Left lung (tissue), 4 donors: ENCODE measurements at regions not wholly inside any gene's neighbourhood (a gene's known extent, or its start where the extent isn't known, plus 50 kb on each side); places are given as distances from the start of the nearest gene placed in this dataset.

Source experiments
- ATAC-seq: fragments of 200-7000 bp; cut with Tn5 transposase; one replicate; pipeline ENCODE4 v1.9.1; 2020; ENCODE audit warnings: moderate library complexity
- DNase-seq, 4 donors: peaks; one replicate each; pipeline ENCODE4 v3.0.0-alpha.2; 2013 to 2020
- H3K27ac ChIP-seq, 2 donors: fragments of 200-600 bp; sonication (generic) in 1 of 2; one replicate each; pipeline versions ENCODE4 v1.5.0 to v1.8.0; 2020 to 2021
- H3K27me3 ChIP-seq, 2 donors: fragments of 200-600 bp; sonication (generic) in 1 of 2; one replicate each; pipeline versions ENCODE4 v1.5.0 to v1.8.0; 2020 to 2021
- H3K36me3 ChIP-seq, 2 donors: fragments of 200-600 bp; sonication (generic) in 1 of 2; one replicate each; pipeline versions ENCODE4 v1.5.0 to v1.8.0; 2020 to 2021
- H3K4me1 ChIP-seq, 2 donors: fragments of 200-600 bp; one replicate each; pipeline ENCODE4 v1.8.0; 2021
- H3K4me3 ChIP-seq, 2 donors: fragments of 200-600 bp; sonication (generic) in 1 of 2; one replicate each; pipeline versions ENCODE4 v1.5.0 to v1.8.0; 2020 to 2021; ENCODE audit warnings: mild to moderate bottlenecking in 1 of 2
- H3K9me3 ChIP-seq, 2 donors: fragments of 200-600 bp; sonication (generic) in 1 of 2; one replicate each; pipeline versions ENCODE4 v1.5.0 to v1.8.0; 2020 to 2021
- intact Hi-C, 2 donors: fragments of 100-400 bp; cut with DNase I; formaldehyde crosslinking; loops; one replicate each; pipeline versions ENCODE4 v1.11.2 to v1.14.2; 2022
- TF ChIP-seq, protein P1 (sequence below), 2 donors: fragments of 200-600 bp; sonication (generic) in 1 of 2; IDR thresholded peaks; one replicate each; pipeline versions ENCODE4 v1.5.0 to v1.8.0; 2021; ENCODE audit warnings: antibody characterized with exemption in 2 of 2
- donor health status: DM: no; HTN: yes; CAD: no.
- donor health status: DM: no; HTN: no; CAD: no.

DNA sequence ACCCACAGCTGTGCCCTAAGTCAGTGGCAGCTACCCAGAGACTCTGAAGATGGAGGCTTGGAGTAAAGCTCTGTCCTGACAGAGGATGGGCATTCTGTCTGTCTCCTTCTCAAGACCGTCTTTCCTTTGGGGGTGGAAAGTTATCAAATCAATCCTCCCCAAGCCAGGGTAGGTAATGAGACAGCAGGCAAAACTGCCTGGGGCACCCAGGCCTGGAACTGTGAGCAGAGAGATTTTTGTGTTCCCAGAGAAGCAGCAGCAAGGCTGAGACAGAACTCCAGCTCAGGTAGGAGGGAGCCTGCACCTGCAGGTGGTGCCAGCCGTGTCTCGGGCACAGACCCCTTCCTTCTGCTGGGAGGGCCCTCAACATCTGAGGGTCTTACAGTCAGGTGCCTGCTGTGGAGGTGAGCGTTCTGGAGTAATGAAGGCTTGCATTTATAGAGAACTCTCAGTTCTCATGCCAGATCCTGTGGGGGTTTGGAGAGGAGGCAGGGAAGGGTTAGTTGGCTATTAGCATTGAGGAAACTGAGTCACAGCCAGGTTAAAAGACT, 95.6 kb downstream of the RIPK4 start:
- TF ChIP-seq, protein P1, sequence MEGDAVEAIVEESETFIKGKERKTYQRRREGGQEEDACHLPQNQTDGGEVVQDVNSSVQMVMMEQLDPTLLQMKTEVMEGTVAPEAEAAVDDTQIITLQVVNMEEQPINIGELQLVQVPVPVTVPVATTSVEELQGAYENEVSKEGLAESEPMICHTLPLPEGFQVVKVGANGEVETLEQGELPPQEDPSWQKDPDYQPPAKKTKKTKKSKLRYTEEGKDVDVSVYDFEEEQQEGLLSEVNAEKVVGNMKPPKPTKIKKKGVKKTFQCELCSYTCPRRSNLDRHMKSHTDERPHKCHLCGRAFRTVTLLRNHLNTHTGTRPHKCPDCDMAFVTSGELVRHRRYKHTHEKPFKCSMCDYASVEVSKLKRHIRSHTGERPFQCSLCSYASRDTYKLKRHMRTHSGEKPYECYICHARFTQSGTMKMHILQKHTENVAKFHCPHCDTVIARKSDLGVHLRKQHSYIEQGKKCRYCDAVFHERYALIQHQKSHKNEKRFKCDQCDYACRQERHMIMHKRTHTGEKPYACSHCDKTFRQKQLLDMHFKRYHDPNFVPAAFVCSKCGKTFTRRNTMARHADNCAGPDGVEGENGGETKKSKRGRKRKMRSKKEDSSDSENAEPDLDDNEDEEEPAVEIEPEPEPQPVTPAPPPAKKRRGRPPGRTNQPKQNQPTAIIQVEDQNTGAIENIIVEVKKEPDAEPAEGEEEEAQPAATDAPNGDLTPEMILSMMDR (IDR thresholded peaks at IDR 0.05): no peak
- intact Hi-C loops: no loop called here
- Histone ChIP-seq H3K27me3 (no peaks in the 10 kb centered on the region), H3K36me3 (no peaks in the 10 kb centered on the region), H3K4me1 (no peaks in the 10 kb centered on the region), H3K9me3 (no peaks in the 10 kb centered on the region), H3K27ac (no peak overlapping the region), H3K4me3 (no peak overlapping the region)
- DNase-seq (no peak), ATAC-seq (no peak)

DNA sequence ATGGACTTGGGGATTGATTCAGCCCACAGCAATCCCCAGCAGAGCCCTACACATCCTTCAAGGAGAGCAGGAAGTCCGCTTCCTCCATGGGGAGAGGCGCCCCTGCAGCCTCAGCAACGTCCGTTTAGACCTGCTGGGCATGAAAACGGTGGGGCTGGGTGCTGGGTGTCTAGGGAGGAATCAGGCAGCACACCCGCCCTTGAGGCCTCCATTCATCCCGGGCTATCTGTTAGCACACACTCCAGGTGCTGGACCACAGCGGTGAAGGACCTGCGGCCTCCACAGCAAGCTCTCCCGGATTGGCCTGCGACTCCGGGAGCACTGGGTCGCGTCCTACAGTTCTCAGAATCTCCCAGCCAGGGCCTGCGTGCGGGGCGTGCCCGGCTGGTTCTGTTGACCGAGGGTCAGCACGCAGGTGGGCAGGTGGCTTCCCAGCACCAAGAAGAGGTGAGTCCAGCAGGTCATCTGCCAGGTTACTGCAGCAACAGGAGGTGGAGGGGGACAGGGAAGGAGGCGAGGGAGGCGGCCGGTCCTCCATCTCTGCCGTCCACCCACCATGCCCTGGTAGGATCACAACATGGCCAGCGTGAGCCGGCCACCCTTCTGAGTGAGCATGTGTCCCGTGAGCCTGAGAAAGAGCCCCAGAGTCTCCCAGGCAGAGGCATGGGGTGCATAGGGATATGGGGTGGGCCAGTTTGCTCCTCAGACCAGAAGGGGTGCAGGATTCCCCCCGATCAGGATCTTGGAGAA, 96.6 kb downstream of the RIPK4 start:
- DNase-seq (no peak), ATAC-seq (no peak)
- Histone ChIP-seq H3K27ac (no peak overlapping the region), H3K9me3 (no peaks in the 10 kb centered on the region), H3K4me3 (no peak overlapping the region), H3K36me3 (no peaks in the 10 kb centered on the region), H3K4me1 (no peaks in the 10 kb centered on the region), H3K27me3 (peaks cover 0 to 4% of the 10 kb centered on the region in 2 donors)
- intact Hi-C loops: no loop called here
- TF ChIP-seq, protein P1 (IDR thresholded peaks at IDR 0.05): no peak

DNA sequence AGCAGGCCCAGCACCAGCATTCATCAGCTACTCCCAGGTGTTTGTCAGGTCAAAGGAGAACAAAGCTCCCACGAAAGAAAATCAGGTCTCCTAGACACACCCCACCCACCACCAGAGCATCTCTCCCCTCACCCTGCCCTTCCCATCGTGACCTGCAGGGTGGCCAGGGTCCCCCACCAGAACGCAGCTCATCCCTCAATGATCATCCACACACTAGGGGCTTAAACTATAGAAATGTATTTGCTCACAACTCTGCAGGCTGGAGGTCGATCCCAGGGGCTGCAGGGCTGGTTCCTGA, 97.4 kb downstream of the RIPK4 start:
- intact Hi-C loops: no loop called here
- Histone ChIP-seq H3K27ac (no peak overlapping the region), H3K27me3 (peaks cover 0 to 4% of the 10 kb centered on the region in 2 donors), H3K36me3 (no peaks in the 10 kb centered on the region), H3K4me3 (no peak overlapping the region), H3K9me3 (no peaks in the 10 kb centered on the region), H3K4me1 (peaks cover 0 to 2% of the 10 kb centered on the region in 2 donors)
- DNase-seq (no peak), ATAC-seq (no peak)
- TF ChIP-seq, protein P1 (IDR thresholded peaks at IDR 0.05): no peak

DNA sequence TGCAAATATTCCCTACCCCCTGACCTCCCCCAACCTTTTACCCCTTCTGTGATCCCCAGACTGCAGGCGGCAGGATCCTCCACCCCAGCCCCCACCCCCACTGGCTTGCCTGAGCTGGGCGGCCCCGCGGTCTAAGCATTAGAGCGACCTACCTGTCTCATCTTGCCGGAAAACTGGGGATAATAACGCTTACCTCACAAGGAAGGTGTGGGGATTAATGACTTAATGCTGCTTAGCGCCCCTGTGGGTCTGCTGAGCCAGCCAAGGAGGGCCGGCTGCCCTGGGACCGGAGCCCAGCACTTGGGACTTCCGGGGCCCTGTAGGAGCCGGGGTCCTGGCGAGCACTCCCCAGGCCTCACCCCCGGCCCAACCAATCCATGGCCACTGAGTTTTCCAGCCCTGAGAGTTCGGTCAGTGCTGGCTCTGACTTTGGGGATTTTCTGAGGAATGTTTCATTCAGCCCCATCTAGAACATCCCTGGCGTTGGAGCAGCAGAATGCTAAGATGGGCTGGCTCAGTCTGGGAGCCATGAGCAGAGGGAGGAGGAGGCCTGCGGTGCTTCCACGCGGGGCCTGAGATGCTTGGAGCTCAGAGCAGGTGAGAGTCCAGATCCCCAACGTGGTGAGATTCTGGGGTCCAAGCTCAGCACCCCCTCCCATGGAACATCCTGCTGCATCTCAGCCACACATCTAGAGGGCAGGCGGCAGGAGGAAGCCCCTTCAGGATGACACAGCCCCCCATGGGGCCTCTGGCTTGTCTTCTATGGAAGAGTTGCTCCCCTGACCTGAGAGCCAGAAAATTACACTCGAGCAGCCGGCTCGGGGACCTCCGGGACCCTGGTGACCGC, 97.9 kb downstream of the RIPK4 start:
- intact Hi-C loops: no loop called here

More for the DNA sequence above, 97.9 kb downstream of the RIPK4 start:
- Histone ChIP-seq H3K27ac (no peak overlapping the region), H3K4me1 (peaks cover 0 to 5% of the 10 kb centered on the region in 2 donors), H3K36me3 (no peaks in the 10 kb centered on the region), H3K4me3 (no peak overlapping the region), H3K9me3 (no peaks in the 10 kb centered on the region), H3K27me3 (peaks cover 0 to 4% of the 10 kb centered on the region in 2 donors)
- ATAC-seq (no peak), DNase-seq (no peak)
- TF ChIP-seq, protein P1 (IDR thresholded peaks at IDR 0.05): no peak
